ENCODE measurements at regions not wholly inside any gene's neighbourhood (a gene's known extent, or its start where the extent isn't known, plus 50 kb on each side); places are given as distances from the start of the nearest gene placed in this dataset.

GRCh38 chr6:905556-905955 is 212.6 kb upstream of the EXOC2 start:
- TF ChIP-seq CTCF (conservative IDR thresholded peaks at IDR 0.05 in 1 of 2, IDR thresholded peaks at IDR 0.05 in 1 of 2; ENCODE audit: low read depth in 1 of 2, low read length in 2 of 2) (no peak), EZH2 (IDR thresholded peaks at IDR 0.05; ENCODE audit: low read length, missing control alignments) (no peak)
